Stimulated activated CD4-positive, alpha-beta T cell treated with anti-CD3 and anti-CD28 coated beads, Interleukin-1b, Interleukin-23, amount 100 ng/mL, for 24 hours (primary cell): ENCODE measurements at regions not wholly inside any gene's neighbourhood (a gene's known extent, or its start where the extent isn't known, plus 50 kb on each side); places are given as distances from the start of the nearest gene placed in this dataset.
"Not testable (repeated sequence)": the region's sequence is repeated elsewhere in the genome, so short reads cannot be mapped to it uniquely, and the experiment has no call there.

Source experiments
- DNase-seq, 4 experiments: peaks; one replicate each; pipeline ENCODE4 v3.0.0-alpha.2; 2020; ENCODE audit warnings: low read depth in 4 of 4, low spot score in 1 of 4

GRCh38 chr5:127133071-127133470 is 59.8 kb upstream of the C5orf63 start:
- no peak for DNase-seq

- no peak for DNase-seq
These were observed 63.6 kb upstream of the C5orf63 start for GRCh38 chr5:127136908-127137307.

- DNase-seq: no peak
These were observed 70.4 kb upstream of the C5orf63 start for GRCh38 chr5:127143722-127144121.

GRCh38 chr5:127153031-127153430 is 79.7 kb upstream of the C5orf63 start:
- DNase-seq: no peak

- no peak for DNase-seq
These were observed 80.2 kb upstream of the C5orf63 start for GRCh38 chr5:127153521-127153920.

- no peak for DNase-seq
These were observed 90.4 kb upstream of the C5orf63 start for GRCh38 chr5:127163750-127164149.

GRCh38 chr5:127170918-127171600 is 97.8 kb upstream of the C5orf63 start:
- no peak for DNase-seq

GRCh38 chr5:127176769-127177168 is 103.5 kb upstream of the C5orf63 start:
- DNase-seq: no peak

- DNase-seq: not testable (repeated sequence)
These were observed 108.0 kb upstream of the MEGF10 start for GRCh38 chr5:127182631-127183030.

- DNase-seq: no peak
These were observed 107.3 kb upstream of the MEGF10 start for GRCh38 chr5:127183332-127183731.

- DNase-seq: no peak
These were observed 105.7 kb upstream of the MEGF10 start for GRCh38 chr5:127184851-127185250.

- DNase-seq: no peak
These were observed 103.9 kb upstream of the MEGF10 start for GRCh38 chr5:127186657-127187056.

GRCh38 chr5:127187706-127188105 is 102.9 kb upstream of the MEGF10 start:
- DNase-seq: no peak

GRCh38 chr5:127192150-127192549 is 98.4 kb upstream of the MEGF10 start:
- DNase-seq: no peak

GRCh38 chr5:127192836-127193338 is 97.7 kb upstream of the MEGF10 start:
- DNase-seq: no peak

GRCh38 chr5:127196042-127196441 is 94.6 kb upstream of the MEGF10 start:
- DNase-seq: no peak

GRCh38 chr5:127197402-127198167 is 93.0 kb upstream of the MEGF10 start:
- DNase-seq: not testable (repeated sequence)

- DNase-seq: not testable (repeated sequence)
These were observed 87.9 kb upstream of the MEGF10 start for GRCh38 chr5:127202738-127203137.

GRCh38 chr5:127203818-127204217 is 86.8 kb upstream of the MEGF10 start:
- no peak for DNase-seq

GRCh38 chr5:127205147-127205546 is 85.4 kb upstream of the MEGF10 start:
- no peak for DNase-seq

- no peak for DNase-seq
These were observed 84.1 kb upstream of the MEGF10 start for GRCh38 chr5:127206320-127207113.

GRCh38 chr5:127210042-127210441 is 80.6 kb upstream of the MEGF10 start:
- no peak for DNase-seq
